Right renal pelvis (tissue), 4 donors: ENCODE measurements at regions not wholly inside any gene's neighbourhood (a gene's known extent, or its start where the extent isn't known, plus 50 kb on each side); places are given as distances from the start of the nearest gene placed in this dataset.

Experiments
- DNase-seq, 4 donors: peaks; one replicate each; pipeline ENCODE4 v3.0.0-alpha.2; 2013; ENCODE audit warnings: low read depth in 4 of 4, low spot score in 3 of 4, missing footprints in 1 of 4

- DNase-seq, result no peak
These were observed 397.1 kb downstream of the TLE1 start for GRCh38 chr9:81292056-81292805.

- DNase-seq, result no peak
These were observed 399.7 kb downstream of the TLE1 start for GRCh38 chr9:81289622-81290021.

- no peak for DNase-seq
These were observed 421.3 kb downstream of the TLE1 start for GRCh38 chr9:81268048-81268447.

- DNase-seq, result no peak
These were observed 422.7 kb downstream of the TLE1 start for GRCh38 chr9:81266674-81267073.

GRCh38 chr9:81266086-81266485 lies 423.3 kb downstream of the TLE1 start:
- DNase-seq, result no peak

GRCh38 chr9:81264516-81264915 lies 424.8 kb downstream of the TLE1 start:
- no peak for DNase-seq

GRCh38 chr9:81259896-81260295 lies 429.5 kb downstream of the TLE1 start:
- DNase-seq, result no peak

GRCh38 chr9:81256368-81256767 lies 433.0 kb downstream of the TLE1 start:
- no peak for DNase-seq

- DNase-seq, result no peak
These were observed 438.7 kb downstream of the TLE1 start for GRCh38 chr9:81250606-81251005.

GRCh38 chr9:81250041-81250440 lies 439.3 kb downstream of the TLE1 start:
- DNase-seq, result no peak

GRCh38 chr9:81245254-81245956 lies 443.9 kb downstream of the TLE1 start:
- DNase-seq, result no peak

- no peak for DNase-seq
These were observed 444.7 kb downstream of the TLE1 start for GRCh38 chr9:81244631-81245030.

- no peak for DNase-seq
These were observed 446.5 kb downstream of the TLE1 start for GRCh38 chr9:81242866-81243265.

- no peak for DNase-seq
These were observed 450.0 kb downstream of the TLE1 start for GRCh38 chr9:81239388-81239787.

- no peak for DNase-seq
These were observed 451.6 kb downstream of the TLE1 start for GRCh38 chr9:81237565-81238231.

GRCh38 chr9:81234924-81235610 lies 454.3 kb downstream of the TLE1 start:
- DNase-seq, result no peak

- DNase-seq, result no peak
These were observed 458.3 kb downstream of the TLE1 start for GRCh38 chr9:81231011-81231410.

GRCh38 chr9:81227507-81228245 lies 461.7 kb downstream of the TLE1 start:
- no peak for DNase-seq

GRCh38 chr9:81225596-81225995 lies 463.8 kb downstream of the TLE1 start:
- no peak for DNase-seq
